GM18870 (cell line): ENCODE measurements at regions not wholly inside any gene's neighbourhood (a gene's known extent, or its start where the extent isn't known, plus 50 kb on each side); places are given as distances from the start of the nearest gene placed in this dataset.

Experiments
- ATAC-seq: cut with Tn5 transposase; IDR thresholded peaks from one replicate; pipeline ENCODE4 v1.9.1; 2021; ENCODE audit warnings: moderate library complexity; ENCODE audit not compliant: unreplicated experiment

DNA sequence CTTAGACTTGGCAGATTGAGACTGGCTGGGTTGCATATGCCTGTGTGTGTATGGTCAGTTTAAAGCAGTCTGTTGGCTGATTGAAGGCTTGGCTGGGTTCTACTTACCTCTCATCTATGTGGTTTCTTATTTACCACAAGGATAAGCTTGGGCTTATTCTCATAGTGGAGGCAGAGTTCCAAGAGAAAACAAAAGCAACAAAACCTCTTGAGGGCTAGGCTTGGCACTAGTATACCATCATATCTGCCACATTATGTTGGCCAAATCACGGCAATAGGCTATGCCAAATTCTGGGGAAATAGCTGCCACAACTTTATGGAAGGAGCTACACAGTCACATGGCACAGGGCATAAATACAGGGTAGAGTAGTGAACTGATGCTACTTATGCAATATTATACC, 714.1 kb downstream of the CBLN4 start:
- ATAC-seq = no peak

DNA sequence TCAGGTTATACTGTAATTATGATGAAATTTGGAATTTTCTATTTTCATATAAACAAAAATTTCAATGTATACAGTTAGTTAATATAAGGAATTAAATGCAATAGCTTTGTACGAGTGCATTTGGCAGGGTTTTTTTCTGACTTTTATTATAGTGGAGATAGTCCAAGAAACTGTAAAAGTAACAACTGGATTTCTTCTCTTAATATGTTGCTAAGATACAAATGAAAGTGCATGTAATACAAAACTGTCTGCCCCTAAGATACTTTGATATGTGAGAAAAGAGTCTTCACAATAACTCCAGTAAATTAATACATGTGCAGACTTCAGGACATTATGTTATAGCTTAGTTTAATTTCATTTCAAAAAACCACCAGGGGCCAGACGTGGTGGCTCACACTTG, 721.4 kb downstream of the CBLN4 start:
- no peak for ATAC-seq

DNA sequence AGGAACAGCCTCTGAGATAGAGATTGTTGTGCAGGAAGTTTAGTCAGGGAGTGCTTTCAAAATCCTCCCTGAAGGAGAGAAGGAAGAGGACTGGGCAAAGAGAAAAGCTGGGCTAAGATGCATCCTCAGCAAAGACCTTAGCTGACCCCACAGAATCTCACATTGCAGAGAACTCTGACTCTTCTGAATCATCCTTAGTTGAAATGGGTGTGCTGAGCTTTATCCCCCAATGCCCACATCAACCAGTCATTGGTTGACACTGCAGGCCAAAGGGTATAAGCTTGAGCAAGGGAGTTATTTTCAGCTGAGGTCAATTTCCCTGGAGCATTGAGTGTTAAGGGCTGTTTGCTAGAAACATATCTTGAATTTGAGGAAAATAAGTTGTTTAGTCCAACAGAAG, 732.2 kb downstream of the CBLN4 start:
- no peak for ATAC-seq

DNA sequence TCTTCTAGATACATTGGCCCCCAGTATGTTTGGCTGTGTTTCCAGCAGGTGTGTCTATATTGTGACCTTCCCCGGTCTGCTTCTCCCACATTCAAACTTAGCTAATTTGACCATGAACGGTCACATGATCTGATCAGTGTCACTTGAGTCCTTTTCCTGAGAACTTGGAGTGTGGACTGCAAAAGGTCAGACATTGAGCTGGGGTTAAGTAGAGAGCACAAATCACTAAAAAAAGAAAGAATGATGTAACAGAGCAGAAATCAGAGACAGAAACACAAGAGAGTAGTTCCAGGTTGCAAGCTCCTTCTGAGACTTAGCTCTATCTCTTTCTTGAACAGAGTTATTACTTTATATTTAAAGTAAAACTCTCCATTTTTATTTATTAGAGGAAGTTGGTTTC, 733.9 kb downstream of the CBLN4 start:
- ATAC-seq = no peak

- ATAC-seq = no peak
These were observed 735.4 kb downstream of the CBLN4 start for GRCh38 chr20:55269913-55270312.

- ATAC-seq = no peak
These were observed 739.0 kb downstream of the CBLN4 start for GRCh38 chr20:55266361-55266760.

GRCh38 chr20:55264703-55265239, 740.5 kb downstream of the CBLN4 start:
- ATAC-seq = no peak

- no peak for ATAC-seq
These were observed 746.8 kb downstream of the CBLN4 start for GRCh38 chr20:55258559-55258958.

- ATAC-seq = no peak
These were observed 750.3 kb downstream of the CBLN4 start for GRCh38 chr20:55255016-55255415.

- ATAC-seq = no peak
These were observed 751.5 kb downstream of the CBLN4 start for GRCh38 chr20:55253781-55254180.

- no peak for ATAC-seq
These were observed 752.8 kb downstream of the CBLN4 start for GRCh38 chr20:55252521-55252920.

DNA sequence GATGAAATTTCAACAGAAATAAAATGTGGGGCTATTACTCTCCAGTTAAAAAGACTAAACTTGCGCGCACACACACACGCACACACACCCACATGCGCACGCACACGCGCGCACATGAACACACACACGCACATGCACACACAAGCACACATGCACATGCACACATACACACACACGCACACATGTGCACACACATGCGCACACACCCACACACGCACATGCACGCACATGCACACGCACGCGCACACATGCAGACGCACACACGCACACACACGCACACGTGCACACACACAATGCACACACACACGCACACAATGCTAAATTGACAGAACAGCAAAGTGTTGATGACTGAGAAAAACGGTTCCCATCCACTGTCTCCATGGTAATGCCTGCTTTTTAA, 754.1 kb downstream of the CBLN4 start:
- no peak for ATAC-seq

GRCh38 chr20:55242853-55243252, 762.5 kb downstream of the CBLN4 start:
- ATAC-seq = no peak

DNA sequence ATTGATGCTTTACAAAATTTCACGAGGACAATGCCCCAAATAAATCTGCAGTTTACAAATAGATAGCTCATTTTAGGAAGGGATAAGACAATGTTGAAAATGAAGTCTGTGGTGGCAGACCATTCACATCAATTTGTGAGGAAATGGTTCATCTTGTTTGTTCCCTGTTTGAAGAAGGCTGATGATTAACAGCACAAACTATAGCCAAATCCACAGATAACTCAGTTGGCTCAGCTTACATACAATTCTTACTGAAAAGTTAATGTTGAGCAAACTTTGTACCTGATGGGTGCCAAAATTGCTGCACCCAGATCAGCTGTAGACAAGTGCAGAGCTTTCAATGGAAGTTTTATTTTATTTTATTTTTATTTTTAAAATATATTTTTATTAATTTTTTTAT, 763.9 kb downstream of the DOK5 start:
- no peak for ATAC-seq

GRCh38 chr20:55232647-55233046, 757.3 kb downstream of the DOK5 start:
- ATAC-seq = no peak

- no peak for ATAC-seq
These were observed 754.1 kb downstream of the DOK5 start for GRCh38 chr20:55229451-55229850.

- ATAC-seq = no peak
These were observed 741.3 kb downstream of the DOK5 start for GRCh38 chr20:55216525-55217242.

DNA sequence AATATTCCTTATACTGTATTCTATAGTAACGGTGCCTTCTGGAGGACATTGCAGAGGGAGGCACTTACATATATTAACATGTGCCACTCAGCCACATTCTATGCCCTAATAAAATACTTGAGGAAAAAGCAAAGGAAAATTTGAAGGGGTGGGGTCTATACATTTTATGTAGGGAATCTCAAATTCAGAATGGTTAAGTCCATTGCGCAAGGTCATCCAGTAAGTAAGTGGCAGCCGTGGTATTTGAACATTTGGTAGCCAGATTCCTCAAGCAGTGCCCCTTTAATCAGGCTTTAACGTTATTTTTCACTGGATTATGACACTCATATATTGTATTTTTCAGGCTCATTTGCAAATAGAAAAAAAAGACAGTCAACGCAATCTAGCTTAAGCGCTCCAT, 738.3 kb downstream of the DOK5 start:
- ATAC-seq = no peak

DNA sequence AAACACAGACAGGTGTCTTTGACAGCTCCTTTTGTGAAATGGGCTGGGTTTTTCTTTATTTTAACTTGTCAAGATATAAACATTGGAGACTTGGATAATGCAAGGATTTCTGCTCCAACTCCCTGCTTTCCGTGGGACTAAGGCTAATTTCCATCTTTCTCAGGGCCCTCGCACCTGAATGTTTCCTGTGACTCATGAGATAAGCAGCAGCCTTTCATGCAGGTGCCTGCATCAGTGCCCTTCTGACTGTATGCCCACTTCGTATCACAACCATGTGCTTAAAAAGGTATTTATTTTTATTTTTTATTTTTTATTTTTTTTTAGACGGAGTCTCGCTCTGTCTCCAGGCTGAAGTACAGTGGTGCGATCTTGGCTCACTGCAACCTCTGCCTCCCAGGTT, 736.1 kb downstream of the DOK5 start:
- ATAC-seq = no peak

GRCh38 chr20:55205665-55206064, 730.3 kb downstream of the DOK5 start:
- no peak for ATAC-seq

DNA sequence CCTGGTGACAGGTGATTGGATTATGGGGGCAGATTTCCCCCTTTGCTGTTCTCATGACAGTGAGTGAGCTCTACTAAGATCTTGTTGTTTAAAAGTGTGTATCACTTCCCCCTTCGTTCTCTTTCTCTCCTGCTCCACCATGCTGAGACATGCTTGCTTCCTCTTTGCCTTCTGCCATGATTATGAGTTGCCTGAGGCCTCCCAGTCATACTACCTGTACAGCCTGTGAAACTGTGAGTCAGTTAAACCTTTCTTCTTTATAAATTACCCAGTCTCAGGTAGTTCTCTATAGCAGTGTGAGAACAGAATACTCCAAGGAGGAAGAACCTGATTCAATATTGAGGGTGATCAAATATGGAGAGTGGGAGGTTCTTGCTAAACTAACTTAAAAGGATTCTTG, 724.9 kb downstream of the DOK5 start:
- no peak for ATAC-seq

DNA sequence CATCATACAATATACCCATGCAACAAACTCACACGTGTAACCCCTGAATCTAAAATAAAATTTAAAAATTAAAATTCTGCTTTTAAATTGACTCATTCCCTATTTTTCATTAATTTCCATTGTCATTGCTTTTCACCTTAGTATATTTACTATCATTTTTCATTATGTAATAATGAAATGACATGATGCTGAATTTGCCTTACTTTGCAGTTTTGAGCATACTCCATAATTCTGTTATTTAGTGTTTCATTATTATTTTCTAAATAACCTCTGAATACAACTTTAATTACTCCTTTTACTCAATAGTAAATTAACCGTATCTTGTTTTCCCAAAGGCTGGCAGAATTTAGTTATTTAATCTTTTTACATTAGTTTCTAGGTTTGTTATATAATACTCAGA, 719.6 kb downstream of the DOK5 start:
- ATAC-seq = no peak

- no peak for ATAC-seq
These were observed 710.8 kb downstream of the DOK5 start for GRCh38 chr20:55186228-55186627.
